NCI-H524 (cell line): ENCODE measurements at regions not wholly inside any gene's neighbourhood (a gene's known extent, or its start where the extent isn't known, plus 50 kb on each side); places are given as distances from the start of the nearest gene placed in this dataset.

Source experiments
- DNase-seq, 2 experiments: peaks; one replicate each; lab custom pipeline; 2025; lab: John Stamatoyannopoulos, UW

DNA sequence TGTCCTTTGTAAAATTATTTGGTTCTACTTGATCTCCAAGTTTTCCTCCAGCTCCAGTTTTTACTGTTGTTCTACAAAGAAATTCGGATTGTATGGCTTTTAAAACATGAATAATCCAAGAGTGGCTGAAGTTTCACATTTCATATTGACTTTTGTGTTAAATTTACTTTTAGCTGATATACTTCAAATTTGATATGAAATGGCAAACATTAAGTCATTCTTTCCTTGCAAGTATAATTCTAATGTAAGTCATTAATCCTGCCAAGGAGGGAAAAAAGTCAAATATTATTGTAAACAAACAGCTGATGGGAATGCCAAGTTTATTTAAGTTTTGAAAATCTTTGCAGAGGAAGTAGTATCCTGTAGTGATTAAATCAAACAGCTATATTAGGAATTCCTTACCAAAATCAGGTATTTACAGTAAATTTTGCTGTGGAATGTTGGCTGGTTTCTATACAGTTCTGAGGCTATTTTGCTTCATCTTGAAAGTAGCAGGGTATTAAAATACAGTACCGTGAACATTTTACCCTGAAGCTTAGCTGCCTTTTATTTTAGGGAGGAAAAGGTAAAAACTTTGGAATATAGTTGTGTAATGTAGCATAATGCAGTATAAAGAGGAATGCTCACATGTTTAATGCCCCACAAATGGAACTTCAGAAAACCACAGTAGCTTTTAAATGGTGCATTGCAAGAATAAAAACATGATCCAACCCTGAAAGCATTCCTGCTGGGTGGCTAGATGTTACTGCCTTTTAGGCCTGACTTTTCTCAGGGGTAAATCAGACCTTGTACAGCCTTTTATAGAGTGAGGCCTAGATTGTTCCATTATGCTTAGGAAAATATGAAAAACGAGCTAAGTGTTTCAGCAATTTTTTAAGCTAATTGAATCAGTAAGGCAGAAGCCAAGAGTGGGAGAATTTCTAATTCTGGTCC lies 62.7 kb upstream of the NT5C1B start:
- DNase-seq: no peak

GRCh38 chr2:18650221-18650620 lies 60.9 kb upstream of the NT5C1B start:
- no peak for DNase-seq

DNA sequence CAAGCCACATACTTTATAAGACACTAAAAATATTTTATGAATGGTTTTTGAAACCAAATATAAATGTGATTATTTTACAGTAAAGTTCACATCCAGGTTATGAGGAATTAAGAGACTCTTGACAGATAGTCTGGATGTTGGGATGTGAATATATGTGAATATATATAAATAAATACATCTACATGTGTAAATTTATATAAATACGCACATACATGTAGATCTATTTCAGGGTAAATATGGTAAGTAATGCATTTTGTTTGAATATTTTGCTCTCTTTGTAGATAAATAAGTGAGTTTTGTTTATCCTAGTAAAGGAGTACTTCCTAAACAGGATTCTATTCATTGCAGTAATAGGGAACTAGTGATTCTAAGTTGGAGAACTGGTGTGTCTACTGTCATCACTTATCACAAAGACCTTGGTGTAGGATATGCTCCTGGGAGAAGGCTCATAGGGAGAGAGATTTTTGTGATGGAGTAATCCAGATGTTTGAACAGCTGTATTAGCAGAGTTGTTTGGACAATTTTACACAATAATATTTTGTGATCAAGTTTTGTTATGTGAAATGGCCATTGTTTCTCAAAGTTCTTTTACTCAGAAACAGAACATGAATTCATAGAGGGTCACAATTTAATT lies 60.2 kb upstream of the NT5C1B start:
- DNase-seq: no peak

DNA sequence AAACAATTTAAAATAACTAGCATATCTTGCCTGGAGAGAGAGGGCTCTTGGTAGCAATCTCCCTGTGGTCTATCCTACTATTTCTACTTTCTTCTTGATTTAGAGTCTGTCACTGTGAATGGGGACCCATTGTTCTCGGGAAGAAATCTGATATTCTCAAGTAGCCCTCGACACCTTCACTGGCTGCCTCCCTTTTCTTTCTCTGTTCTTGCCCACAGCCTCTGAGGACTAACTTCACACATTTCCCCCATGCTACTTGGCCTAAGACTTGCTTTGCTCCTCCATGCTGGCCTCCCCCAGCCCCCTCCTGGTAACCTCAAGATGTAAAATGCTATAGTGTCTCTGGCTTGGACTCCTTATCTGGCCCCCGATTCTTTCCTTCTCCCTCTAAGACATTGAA lies 58.8 kb upstream of the NT5C1B start:
- no peak for DNase-seq

DNA sequence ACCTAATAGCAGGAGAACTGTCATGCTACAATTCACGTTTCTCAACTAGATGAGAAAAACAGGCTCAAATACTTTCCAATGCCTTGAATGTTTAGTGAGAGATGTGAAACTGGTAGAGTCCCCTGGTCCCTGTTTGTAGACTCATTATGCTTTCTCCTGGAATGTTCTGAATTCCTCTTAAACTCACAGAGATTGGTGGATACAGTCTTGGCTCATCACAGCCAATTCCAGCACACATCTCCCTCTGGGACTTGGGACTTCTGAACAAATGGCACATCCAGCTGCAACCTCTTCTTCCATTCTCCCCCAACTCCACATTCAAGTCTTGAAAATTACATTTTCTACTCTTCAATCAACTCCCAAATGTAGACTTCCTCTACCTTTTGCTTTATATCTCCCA lies 58.4 kb upstream of the NT5C1B start:
- no peak for DNase-seq

DNA sequence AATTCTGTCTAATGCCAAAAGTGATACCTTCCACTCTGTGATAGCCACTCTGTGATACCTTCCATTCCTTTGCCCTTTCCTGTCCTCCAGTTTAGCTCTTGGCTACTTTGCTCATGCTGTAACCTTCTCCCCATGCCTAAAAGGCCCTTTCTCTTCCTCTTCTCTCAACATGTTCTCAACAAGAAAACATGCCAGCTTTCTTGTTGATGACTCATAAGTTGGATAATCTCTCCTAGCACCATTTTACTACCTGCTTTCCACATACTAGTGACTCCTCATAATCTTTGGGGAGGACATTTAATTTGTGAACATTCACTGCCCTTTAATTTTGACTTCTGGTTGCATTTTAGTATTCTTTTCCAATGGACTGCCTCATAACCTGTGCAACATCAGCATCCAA lies 55.9 kb upstream of the NT5C1B start:
- no peak for DNase-seq

- DNase-seq: no peak
Measured at GRCh38 chr2:18644115-18644462, 54.7 kb upstream of the NT5C1B start.

GRCh38 chr2:18643326-18644114 lies 54.2 kb upstream of the NT5C1B start:
- DNase-seq: no peak

DNA sequence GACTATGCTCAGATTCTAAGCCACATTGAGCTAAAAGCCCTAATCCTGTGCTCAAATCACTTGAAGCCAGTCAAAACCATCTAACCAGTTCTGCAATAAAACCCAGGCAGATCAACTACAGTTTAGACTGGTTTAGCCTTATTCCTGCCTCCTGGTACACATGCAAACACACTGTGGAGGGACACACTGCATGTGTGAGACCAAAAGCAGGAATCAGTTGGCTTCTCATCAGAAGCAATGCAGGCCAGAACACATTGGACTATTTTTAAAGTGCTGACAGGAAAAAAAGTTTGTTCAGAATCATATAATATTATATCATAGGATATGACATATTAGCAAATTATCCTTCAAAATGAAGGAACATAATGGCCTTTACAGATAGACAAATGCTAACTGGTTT lies 52.5 kb upstream of the NT5C1B start:
- no peak for DNase-seq

GRCh38 chr2:18639756-18640453 lies 50.5 kb upstream of the NT5C1B start:
- DNase-seq: no peak
